GM10266 (cell line): ENCODE measurements at regions not wholly inside any gene's neighbourhood (a gene's known extent, or its start where the extent isn't known, plus 50 kb on each side); places are given as distances from the start of the nearest gene placed in this dataset.

Experiments
- DNase-seq: peaks from one replicate; pipeline ENCODE4 v3.0.0; 2012; ENCODE audit errors: extremely low spot score
- TF ChIP-seq, protein P1 (sequence below): IDR thresholded peaks from 2 replicates; pipeline ENCODE4 v1.5.1; 2012; ENCODE audit warnings: mild to moderate bottlenecking, low read depth; ENCODE audit not compliant: control insufficient read depth, insufficient read depth; ENCODE audit errors: missing control alignments

DNA sequence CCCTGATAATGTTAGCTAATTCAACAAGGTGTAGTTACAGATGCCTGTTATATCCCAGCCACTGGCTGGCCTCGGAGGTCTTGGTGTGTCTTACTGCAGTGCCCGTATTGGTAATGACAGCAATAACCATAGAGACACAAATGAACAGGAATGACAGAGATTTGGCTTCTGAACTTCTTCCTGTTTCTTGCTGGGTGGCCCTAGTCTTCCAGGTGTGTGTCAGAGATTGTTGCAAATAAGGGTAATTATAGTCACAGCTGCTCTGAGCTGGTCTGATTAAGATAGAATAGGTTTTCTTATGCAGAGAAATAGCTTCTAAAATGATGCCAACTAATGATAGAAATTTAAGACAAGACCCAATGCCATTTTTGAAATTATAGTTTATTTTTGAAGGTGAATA lies 64.1 kb upstream of the MAD2L1 start:
- no peak for DNase-seq
- TF ChIP-seq, protein P1, sequence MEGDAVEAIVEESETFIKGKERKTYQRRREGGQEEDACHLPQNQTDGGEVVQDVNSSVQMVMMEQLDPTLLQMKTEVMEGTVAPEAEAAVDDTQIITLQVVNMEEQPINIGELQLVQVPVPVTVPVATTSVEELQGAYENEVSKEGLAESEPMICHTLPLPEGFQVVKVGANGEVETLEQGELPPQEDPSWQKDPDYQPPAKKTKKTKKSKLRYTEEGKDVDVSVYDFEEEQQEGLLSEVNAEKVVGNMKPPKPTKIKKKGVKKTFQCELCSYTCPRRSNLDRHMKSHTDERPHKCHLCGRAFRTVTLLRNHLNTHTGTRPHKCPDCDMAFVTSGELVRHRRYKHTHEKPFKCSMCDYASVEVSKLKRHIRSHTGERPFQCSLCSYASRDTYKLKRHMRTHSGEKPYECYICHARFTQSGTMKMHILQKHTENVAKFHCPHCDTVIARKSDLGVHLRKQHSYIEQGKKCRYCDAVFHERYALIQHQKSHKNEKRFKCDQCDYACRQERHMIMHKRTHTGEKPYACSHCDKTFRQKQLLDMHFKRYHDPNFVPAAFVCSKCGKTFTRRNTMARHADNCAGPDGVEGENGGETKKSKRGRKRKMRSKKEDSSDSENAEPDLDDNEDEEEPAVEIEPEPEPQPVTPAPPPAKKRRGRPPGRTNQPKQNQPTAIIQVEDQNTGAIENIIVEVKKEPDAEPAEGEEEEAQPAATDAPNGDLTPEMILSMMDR, result no peak
